NOMO-1 treated with DMSO at 0.1 percent for 48 hours (cell line): ENCODE measurements at regions not wholly inside any gene's neighbourhood (a gene's known extent, or its start where the extent isn't known, plus 50 kb on each side); places are given as distances from the start of the nearest gene placed in this dataset.
"Not testable (repeated sequence)": the region's sequence is repeated elsewhere in the genome, so short reads cannot be mapped to it uniquely, and the experiment has no call there.

Source experiments
- DNase-seq: peaks from one replicate; lab custom pipeline; 2025; ENCODE audit not compliant: unreplicated experiment; lab: John Stamatoyannopoulos, UW

DNA sequence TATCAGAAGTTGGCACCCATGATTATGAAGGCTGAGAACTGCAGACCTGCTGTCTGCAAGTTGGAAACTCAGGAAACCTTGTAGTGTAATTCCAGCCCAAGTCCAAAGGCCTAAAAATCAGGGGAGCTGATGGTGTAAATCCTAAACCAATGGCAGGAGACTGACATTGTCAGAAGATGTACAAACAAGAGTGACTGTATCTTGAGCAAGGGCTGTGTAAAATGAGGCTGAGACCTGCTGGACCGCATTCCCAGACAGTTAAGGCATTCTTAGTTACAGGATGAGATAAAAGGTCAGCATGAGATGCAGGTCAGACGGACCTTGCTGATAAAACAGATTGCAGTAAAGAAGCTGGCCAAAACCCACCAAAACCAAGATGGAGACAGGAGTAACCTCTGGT, 147.7 kb downstream of the COG6 start:
- no peak for DNase-seq

DNA sequence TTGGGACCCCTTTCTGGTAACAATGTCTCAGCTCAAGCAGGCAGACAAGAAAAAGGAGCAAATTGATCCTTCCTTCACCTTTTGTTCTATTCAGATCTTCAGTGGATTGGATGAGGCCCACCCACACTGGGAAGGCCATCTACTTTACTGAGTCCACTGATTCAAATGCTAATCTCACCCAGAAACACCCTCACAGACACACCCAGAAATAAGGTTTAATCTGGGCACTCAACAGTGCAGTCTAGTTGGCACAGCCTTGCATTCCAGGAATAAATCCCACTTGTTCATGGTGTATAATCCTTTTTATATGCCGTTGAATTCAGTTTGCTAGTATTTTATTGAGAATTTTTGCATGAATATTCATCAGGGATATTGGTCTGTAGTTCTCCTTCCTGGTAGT, 148.4 kb downstream of the COG6 start:
- no peak for DNase-seq

GRCh38 chr13:39804332-39805210, 149.1 kb downstream of the COG6 start:
- DNase-seq, result no peak

DNA sequence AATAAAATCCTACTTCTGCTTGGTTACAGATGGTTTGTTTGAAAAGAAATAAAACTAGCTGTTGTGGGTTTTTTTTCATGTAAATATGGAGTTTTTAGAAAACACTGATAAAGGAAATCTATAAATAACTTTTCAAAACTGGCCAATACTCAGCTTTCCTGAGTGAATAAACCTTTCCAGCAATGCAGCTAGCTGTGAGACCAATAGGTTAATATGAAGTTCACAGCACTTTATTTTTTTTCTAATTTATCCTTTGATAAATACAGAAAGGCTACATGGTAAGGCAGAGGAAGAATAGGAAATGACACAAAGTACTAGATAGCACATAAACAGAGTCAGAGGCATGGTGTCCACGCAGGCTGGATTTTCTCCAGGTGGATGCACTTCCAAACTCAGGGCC, 154.0 kb downstream of the COG6 start:
- no peak for DNase-seq

GRCh38 chr13:39810091-39810877, 154.8 kb downstream of the COG6 start:
- no peak for DNase-seq

DNA sequence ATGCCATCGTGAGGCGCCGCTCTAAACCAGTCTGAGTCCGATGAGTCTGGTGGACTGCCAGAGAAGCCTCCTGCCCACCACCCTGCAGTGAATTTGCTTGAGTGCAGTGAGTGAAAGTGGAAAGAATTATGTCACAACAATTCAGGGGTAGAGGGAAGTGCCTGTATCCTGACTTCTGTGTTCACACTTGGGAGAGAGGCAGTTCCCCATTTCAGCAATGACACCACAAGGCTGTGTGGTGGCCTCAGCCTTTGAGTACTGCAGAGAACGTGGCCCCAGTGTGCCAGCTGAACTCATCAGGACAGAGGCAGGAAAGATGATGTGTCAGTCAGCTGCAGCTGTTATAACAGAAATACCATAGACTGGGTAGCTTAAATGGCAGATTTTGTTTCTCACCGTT, 155.6 kb downstream of the COG6 start:
- DNase-seq, result no peak

- no peak for DNase-seq
Observed at GRCh38 chr13:39811696-39812095, 156.2 kb downstream of the COG6 start.

DNA sequence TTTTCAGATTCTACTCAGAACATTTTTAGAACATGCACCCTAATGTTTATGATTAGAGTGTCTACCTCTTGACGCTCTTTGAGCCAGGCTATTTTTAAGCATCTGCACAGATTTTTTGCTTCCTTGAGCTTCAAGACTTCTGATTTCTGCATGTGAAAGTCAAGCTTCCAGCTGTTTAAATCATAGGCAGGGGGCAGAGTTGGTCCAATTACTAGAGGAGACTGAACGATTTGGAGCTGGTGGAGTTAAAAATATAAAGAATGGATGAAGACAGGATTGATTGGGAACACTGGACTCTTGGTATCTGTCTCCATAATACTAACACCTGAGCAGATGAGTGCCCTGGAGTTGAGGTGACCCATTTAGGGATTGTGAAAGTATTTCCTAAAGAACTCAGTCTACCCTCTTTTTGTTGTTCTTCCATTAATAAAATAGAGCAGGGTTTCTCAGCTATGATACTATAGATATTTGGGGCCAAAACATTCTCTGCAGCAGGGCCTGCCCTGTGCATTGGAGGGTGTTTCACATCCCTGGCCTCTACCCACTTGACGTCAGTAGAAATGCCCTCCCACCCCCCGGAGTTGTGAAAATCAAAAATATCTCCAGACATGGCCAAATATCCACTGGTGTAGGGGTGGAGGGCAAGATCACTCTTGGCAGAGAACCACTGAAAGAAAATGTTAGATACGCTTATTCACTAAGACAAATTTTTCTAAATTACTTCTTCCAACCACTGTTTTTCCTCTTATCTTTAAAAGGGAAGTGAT, 160.1 kb downstream of the COG6 start:
- DNase-seq, result no peak

DNA sequence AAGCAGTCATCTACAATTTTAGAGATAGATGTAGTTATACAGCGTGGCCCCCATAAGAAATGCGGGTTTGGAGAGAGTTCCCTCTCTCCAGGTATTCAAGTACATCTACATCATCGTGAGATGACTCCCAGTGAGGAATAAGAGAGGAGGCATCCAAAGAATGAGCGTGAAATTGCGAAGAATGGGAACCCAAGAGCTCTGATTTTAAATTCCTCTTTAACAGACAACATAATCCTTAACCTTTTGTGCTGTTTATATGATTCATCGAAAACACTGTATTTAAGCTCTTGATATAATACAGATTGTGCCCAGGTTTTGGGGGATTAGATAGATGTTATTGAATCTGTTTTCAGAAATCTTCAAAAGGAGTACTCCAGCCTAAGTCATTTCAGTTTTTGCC, 161.5 kb downstream of the COG6 start:
- DNase-seq, result no peak

GRCh38 chr13:39818953-39819352, 163.5 kb downstream of the COG6 start:
- no peak for DNase-seq

DNA sequence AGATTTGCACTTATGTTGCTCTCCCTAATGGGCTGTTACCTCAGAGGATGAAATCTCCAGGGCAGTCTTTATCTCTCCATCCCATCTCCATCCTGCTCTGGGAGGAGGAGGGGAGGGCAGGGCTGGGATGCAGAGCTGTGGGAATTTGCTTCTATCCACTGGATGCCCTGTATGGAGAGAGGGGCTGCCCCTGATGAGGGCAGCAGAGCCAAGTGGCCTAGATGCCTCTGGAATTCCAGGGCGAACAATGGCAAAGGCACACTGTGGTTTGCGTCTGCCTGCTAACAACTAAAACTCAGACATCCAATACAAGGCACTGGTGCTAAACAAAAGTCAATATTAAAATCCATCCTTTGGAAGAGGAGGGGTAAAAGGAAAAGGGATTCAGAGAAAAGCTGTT, 165.1 kb downstream of the COG6 start:
- no peak for DNase-seq

- no peak for DNase-seq
Observed at GRCh38 chr13:39821977-39822376, 166.5 kb downstream of the COG6 start.

DNA sequence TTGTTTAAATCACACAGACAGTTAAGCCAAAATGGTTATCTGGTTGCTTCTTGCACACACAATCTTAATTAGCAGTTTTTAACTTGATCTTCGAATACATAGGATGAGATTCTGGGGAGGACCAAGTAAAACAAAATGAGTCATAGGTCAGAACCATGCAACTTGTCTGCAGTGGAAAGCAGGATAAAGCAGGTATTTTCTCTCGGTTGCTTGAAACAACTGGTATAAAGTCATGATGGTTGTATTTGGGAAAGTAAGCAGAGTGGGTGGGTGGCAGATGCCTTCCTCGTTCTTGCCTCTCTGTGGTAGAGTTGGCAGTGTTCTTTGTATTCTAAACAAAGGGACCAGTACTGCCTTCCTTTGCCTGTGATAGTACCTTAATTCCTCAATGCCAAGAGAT, 167.0 kb downstream of the COG6 start:
- DNase-seq, result no peak

DNA sequence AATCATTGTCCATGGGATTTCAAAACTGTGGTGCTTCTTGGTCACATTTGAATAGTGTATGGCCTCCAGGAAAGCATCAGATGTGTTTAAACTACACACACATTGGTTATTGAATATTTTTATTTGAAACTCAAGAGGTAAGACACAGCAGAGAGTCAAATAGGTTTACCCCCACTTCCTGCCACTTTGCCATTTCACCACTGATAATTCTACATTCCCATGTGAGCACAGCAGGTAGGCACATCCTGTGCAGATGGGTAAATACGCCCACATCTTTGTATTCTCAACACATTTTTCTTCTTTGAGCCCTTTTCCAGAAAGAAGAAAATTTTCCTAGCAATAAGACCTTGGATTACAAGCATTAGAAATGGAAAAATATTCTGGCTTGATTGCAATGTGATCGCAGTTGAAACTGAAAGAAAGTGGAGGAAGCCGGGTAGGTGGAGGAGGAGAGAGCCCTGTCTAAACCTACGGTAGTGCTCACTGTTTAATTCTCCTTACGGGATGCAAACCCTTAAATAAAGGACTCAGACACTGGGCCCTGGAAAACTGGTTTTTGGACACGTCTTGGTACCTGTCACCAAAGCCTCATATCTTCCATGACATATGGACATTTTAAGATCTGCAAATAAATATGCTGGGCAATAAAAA, 167.7 kb downstream of the COG6 start:
- DNase-seq, result no peak

DNA sequence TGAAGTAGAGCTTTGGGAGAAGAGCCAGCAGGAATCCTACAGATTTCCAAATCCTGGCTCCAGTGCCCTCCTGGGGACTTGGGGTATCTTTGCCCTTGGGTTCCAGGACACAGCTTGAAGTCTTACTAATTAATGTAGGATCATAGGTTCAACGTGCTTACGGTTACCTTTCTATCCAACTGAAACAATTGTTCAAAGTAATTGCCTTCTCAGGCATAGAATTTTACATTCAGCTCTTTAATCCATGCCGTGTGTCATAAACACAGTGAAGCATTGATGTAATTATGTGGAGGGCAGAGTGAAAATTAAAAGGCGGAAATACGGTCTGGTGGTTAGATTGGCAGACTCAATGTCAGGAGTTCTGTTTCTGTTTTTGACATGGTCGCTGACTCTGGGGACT, 170.4 kb downstream of the COG6 start:
- no peak for DNase-seq

DNA sequence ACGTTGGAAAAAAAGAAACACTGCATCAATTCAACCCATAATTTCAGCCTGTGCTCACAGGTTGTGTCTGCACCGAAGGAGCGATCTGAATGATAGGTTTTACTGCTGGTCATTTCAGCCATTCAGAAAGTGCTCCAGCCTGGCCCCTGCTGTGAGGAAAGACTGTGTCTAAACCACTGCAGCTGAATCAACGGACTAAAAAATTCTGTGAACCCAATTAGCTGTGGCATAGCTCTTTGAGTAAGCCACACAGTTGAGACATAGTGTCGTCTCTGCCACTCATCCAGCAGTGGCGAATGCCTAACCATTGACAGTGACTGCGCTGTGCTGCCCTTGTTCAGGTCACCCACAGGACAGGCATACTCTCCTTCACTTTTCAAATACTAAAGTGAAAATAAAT, 179.8 kb downstream of the COG6 start:
- no peak for DNase-seq

GRCh38 chr13:39836038-39836437, 180.6 kb downstream of the COG6 start:
- DNase-seq, result no peak

DNA sequence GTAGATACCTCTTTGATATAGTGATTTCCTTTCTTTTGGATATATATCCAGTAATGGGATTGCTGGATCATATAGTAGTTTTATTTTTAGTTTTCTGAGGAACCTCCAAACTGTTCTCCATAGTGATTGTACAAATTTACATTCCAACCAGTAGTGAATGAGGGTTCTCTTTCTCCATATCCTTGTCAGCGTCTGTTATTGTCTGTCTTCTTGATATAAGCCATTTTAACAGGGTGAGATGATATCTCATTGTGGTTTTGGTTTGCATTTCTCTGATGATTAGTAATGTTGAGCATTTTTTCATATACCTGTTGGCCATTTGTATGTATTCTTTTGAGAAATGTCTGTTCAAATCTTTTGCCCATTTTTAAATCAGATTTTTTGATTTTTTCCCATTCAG, 182.4 kb downstream of the COG6 start:
- not testable (repeated sequence) for DNase-seq

DNA sequence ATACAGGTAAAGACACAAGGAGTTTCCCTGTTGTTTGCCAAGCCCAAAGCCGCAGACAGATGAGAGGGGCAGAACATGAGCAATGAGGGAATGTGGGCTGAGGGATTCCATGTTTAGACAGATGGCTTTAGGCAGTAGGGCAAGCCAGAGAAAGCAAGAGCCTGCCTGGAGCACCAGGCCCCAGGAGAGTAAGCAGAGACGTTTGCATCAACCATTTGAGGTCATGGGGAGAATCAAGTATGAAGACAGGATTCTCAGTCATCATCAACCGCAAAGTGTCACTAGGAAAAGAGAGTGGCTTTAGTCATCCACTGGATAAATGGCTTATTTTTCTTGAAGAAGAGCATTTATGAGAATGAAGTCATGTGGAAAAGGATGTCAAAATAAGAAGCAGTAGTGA, 184.7 kb downstream of the COG6 start:
- DNase-seq, result no peak

DNA sequence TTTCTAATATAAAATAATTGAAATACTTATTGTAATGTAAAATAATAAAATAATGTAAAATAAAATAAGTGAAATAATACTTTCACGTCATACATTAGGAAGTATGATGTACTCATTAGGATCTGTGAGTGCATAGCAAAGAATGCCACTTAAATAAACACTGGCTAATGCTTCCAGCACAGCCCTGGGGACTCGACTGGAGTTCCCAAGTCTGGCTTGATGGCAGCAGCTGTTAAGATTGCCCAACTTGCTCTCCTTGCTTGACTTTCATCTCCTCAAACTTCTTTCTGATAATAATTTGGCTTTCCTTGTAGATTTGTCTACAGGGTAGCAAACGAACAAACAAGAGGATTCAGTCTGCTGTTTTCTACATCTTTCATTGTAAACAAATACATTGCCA, 191.9 kb downstream of the COG6 start:
- DNase-seq, result no peak

- no peak for DNase-seq
Observed at GRCh38 chr13:39855236-39855635, 199.8 kb downstream of the COG6 start.
